GM18511 (cell line): ENCODE measurements at regions not wholly inside any gene's neighbourhood (a gene's known extent, or its start where the extent isn't known, plus 50 kb on each side); places are given as distances from the start of the nearest gene placed in this dataset.

Experiments
- ATAC-seq: cut with Tn5 transposase; IDR thresholded peaks from one replicate; pipeline ENCODE4 v1.9.1; 2021; ENCODE audit warnings: mild to moderate bottlenecking, moderate library complexity; ENCODE audit not compliant: unreplicated experiment

DNA sequence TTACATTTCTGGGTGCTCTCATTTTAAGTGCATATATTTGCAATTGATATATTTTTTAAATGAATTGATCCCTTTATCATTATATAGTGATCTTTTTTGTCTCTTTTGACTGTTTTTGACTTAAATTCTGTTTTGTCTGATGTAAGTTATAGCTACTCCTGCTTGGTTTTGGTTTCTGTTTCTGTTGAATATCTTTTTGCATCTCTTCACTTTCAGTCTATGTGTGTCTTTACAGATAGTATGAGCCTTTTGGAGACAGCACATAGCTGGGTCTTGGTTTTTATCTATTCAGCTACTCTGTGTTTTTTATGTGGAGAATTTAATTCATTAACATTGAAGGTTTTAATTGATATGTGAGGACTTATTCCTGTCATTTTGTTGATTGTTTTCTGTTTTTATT, 311.3 kb downstream of the SPATA31D1 start:
- no peak for ATAC-seq

DNA sequence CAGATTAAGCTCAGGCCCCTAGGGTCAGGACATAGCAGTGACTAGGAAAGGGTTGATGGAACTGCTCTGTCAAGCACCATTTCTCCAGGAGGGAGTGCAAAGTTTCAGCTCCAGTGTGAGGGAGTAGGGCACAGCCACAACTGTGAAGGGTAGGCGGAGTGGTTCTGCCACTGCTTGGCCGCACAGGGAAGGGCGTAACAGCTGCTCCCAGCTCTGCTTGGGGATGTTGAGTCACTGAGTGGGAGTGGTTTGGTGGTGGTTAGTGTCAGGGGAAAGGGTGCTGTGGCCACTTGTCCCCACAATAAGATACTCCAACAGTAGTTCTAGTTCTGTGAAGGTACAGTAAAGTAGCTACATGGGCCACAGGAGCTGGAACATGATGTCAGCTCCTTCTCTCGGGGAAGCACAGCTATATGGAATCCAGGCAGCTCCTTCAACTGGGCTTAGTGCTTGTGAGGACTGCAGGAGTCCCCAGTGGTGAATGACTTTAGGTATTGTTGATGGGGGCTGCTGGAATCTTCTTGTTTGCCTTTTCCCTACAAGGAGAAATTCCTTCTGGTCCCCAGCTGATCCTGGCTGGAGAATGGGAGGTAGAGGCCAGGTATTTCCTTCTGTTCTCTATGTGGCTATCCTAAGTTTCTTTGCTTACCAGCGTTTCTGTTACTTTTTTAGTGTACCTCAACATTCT, 314.5 kb downstream of the SPATA31D1 start:
- ATAC-seq: no peak

DNA sequence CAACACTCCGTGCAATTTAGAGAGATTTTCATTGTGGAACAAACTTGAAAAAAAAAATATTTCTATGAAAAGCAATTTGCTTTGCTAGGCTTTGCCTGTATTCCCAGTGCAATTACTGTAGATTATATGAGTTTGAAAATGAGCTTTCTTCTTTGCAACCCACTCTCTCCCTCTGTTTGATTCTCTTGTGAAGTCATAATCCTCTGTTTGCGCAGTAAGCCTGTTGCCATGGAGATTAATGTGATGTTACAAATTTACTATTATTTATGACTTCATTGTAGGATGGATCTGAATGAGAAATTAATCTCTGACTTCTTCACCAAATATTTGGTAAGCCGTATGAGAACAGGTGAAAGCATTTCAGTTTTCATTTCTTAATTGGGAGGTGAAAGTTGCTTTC, 320.3 kb downstream of the SPATA31D1 start:
- ATAC-seq: no peak

DNA sequence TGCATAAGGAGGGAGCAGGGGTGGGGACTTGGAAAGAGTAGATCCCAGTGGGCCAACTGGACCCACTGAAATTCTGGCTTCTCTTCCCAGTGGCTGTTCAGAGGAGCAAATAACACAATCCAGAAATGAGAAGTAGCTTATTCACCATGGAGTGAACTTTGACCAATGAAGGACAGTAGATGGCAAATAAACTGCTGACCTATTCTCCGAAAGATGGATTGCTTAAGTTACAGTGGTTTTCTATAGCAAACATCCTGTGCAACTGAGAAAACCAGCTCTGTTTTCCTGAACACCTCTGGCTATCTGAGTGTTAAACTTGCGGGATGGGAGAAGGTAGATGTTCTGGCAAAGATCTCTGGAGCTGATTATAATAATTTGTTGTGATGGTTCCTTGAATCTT, 325.1 kb downstream of the SPATA31D1 start:
- ATAC-seq: no peak

DNA sequence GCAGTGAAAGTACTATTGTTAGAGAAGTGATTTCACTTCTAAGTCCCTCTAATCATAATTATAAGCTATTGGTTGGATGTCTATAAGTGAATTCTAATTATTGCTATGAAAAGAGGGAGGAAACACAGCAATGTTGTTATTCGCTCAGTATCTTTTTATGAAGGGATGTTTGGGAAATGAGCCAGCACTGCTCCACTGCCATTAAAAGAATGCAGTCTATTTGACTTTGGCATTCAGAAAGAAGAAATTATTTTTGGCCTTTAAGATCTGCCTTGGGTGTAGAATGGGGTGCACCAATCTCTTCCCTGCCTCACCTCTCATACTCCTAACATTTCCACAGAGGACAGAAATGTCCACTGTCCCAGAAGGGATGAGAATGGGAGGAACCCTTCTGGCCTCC, 332.0 kb downstream of the SPATA31D1 start:
- ATAC-seq: no peak

DNA sequence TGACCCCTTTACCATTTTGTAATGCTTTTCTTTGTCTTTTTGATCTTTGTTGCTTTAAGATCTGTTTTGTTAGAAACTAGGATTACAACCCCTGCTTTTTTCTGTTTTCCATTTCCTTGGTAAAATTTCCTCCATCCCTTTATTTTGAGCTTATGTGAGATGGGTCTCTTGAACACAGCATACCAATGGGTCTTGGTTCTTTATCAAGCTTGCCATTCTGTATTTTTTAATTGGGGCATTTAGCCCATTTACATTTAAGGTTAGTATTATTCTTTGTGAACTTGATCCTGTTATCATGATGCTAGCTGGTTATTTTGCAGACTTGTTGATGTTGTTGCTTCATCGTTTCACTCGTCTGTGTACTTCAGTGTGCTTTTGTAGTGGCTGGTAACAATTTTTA, 337.3 kb downstream of the SPATA31D1 start:
- no peak for ATAC-seq

DNA sequence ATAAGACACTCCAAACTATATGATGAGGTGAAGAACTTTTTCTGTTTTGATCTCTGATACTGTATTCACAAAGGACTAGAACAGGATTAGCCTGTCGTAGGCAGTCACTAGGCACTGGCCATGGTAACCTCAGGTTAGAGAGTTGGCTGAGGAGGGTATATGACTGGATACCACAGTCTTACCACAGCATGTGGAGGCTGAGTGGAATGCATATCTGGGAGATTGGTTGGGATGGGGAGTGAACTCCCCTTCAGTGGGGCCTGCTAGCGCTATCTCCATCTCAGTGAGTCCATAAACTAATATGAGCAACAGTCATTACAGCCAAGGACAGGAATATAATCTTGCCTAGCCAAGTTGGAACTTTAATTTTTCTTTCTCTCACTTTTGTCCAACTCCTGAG, 339.1 kb downstream of the SPATA31D1 start:
- no peak for ATAC-seq

DNA sequence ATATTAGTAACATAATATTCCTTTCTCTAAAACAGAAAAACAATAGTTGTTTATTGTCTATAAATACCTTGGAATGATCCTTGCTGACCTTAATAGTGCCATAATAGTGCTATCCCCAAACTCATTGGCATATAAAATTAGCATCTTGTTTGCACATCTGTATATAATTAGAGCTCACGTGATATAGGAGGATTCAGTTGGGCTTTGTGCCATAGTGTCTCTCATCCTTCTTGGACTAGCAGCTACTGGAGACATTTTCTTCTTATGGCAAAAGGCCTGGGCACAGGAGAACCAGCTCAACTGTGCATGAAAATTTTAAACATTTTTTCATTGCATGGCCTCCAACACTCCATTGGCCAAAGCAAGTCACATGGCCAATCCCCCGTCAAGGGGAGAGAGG, 342.5 kb downstream of the SPATA31D1 start:
- no peak for ATAC-seq

DNA sequence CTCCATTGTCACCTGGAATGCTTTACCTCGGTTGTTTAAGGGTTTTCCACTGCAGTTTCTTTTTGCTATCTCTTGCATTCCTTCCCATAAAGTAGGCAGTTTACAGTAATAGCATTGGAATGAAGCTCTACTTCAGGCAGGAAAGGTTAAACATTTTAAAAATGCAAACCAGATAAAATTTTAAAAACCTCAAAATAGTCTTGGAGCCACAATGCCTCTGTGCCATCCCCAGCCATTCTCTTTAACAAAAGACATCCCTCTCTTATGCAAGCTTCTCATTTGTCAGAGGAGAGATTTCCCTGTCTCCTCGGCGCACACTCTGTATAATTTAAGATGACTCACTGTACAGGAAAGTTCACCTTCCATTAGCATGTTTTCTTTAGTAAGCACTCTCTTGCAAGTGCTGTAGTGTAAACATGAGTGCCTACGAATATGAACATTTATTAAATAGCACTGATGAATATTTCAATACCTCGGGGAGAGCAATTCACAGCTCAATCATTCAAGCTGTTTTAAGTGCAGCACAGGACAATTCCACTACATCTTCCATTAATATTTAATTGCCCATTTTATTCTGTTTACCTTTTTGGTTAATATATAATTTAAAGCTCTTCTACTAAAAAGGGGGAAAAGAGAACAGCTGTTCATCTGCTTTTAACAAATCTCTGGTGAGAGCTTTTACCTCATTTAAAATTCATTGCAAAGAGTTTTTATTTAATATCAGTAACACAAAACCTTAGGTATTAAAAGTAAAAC, 343.6 kb downstream of the SPATA31D1 start:
- ATAC-seq: no peak

DNA sequence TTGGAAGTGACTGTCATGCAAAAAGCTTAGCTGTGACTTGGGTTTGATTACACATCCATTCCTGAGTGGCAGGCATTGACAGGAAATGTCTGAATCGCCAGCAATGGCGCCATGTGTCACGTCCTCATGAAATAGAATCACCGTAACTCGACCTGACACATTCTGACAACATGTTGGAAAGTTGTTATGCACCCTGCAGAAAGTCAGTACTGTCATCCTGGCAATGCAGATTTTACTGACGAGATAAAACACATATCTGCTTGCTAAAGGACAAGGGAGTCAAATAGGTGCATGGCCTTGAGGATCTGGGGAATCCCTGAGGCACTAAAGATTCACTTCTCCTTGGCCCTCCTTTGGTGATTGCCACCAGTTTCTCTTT, 344.2 kb downstream of the SPATA31D1 start:
- no peak for ATAC-seq

DNA sequence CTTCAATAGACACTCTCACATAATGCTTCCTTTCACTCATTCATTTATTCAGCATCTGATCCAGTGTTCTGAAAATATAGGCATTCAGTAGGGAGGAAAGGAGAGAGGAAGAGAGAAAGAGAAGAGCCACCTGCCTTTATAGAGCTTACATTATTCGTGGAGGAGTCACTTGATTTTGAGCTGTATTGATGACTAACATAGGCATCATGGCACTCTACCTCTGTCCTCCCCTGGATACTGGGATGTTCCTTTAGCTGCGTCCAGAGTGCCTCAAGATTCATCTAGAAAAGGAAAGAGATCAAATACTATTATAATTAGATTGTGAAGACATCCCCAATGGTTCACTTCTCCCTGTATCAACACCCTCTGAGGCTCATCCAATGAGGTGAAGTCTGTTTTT, 345.1 kb downstream of the SPATA31D1 start:
- no peak for ATAC-seq

DNA sequence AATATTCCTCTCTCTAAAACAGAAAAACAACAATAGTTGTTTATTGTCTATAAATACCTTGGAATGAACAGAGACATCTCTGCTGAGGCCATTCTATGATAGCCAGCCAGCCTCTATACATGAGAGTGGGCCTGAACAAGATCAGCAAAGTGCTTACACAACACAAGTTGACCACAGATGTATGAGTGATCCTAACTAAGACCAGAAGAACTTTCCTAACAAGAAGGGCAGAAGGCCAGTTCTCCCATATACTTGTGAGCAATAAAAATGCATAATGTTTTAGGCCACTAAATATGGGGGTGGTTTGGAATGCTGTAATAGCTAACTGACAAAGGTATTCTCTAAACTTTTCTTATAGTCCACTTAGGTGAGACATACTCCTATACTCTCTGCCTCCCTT, 345.7 kb downstream of the SPATA31D1 start:
- no peak for ATAC-seq

DNA sequence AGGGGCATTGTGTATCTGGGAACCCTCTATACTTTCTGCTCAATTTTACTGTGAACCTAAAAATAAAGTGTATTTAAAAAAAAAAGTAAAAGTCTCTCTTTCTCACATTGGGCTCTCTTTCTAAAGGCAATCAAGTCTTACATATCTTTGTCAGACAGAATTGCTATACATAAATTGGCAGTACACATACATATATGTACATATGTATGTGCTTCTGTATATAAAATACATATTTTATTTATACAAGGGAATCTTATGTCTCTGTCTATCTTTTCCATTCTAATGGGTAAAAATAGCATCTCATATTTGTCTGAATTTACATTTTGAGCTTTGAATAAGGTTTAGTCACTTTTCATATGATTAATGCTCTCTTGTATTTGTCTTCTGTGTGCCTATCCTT, 348.8 kb downstream of the SPATA31D1 start:
- ATAC-seq: no peak

DNA sequence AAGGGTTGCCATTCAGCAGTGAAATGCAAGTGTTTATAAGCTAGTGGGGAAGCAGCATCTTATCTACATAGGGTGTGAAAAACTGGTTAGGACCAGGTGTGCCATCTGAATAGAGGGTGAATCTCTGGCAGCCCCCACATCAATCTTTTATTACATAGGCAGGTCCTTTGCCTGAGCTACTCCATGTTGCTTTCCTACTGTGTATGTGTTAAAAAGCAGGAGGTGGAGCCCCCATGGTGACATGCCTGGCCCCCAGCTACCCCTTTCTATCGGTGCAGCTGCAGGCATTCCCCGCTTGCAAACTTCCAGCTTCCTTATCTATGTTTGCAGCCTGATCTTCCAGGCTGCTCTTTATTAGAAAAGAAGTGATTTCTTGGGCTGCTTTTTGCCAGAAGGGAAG, 353.5 kb downstream of the SPATA31D1 start:
- no peak for ATAC-seq

DNA sequence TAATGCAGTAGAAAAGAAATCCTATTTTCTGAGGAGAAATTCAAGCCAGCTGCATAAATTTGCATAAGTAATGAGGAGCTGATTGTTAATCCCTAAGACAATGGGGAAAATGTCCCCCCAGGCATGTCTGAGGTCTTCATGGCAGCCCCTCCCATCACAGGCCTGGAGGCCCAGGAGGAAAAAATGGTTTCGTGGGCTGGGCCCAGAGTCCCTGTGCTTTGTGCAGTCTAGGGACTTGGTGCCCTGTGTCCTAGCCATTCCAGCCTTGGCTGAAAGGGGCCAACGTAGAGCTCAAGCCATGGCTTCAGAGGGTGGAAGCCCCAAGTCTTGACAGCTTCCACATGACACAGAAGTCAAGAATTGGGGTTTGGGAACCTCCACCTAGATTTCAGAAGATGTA, 357.5 kb downstream of the SPATA31D1 start:
- ATAC-seq: no peak

DNA sequence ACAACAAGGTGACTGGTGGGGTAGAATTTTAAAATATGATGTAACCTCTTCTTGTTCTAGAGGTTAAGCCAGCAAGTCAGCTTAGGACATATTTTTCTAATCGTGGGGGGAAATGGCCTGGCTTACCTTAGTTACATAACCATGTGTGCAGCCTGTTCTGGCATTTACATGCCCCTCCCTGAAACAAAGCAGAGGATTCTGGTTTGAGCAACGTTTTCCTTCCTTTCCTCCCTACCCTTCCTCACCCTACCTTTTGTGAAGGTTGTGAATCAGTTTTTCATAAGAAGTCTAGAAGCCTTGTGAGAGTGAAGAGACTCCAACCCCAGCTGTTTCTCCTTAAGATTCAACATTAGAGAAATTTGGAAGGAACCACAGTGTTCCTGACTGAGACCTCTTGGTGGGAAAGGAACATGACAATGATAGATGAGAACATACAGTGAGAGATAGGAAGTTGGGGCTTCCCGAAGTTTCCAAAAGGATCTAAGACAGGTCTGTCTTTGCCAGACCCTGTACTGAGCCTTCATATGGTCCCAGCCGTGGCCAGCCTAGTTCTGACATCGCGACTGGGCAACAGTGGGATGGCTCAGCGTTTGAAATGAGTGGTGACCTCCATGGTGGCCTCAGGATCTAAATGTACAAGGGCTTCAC, 365.2 kb downstream of the SPATA31D1 start:
- ATAC-seq: no peak

DNA sequence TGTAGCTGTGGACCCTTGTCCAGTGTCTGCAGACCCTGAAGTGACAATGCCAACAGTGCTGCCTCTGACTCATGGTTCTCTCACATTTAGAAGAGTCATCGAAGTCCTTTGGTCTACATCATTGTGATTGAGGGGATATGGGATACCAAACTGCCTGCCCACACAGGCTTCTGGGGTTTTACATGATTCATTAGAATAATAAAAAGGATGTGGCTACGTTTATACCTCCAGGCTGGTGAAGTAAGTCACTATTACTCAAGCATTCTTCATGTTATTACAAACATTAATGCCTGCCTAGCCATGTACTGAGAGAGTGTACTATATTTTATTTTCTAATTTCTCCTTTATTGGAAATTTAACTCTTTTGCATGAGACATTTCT, 365.7 kb downstream of the SPATA31D1 start:
- ATAC-seq: no peak

DNA sequence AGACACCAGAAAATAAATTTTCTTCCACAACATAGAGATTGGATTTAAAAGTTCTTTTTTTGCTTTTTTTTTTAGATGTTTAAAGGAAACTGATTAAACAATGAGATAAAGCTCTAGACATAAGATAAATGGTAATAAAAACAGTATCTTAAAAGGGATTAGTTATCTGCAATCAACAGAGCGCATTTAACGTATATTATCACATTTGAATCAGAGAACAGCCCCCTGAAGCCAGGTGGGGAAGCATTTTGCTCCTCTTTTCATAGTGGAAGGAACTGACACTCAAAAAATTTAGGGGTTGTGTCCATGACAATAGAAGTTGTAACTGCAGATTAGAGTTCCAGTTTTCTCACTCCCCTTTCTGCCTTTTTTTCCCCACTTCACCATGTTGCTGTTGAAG, 367.6 kb downstream of the SPATA31D1 start:
- ATAC-seq: no peak

DNA sequence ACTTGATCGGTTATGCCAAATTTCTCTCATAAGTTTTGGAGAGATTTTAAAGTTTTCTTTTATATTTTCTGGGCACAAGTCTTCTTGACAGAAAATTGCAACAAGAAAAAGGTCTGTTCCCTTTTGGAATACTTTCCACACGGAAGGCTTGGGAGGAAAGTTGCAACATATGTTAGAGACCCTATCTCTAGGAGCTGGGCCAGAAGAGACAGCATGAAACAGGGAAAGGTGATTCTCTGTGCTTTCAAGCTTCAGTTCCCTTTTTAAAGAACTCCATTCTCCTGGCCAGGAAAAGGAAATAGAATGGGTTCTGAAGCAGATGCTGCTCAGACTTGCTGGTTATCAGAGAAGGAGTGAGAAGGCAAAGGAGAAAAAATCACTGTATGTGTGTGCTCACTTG, 368.3 kb downstream of the SPATA31D1 start:
- ATAC-seq: no peak

DNA sequence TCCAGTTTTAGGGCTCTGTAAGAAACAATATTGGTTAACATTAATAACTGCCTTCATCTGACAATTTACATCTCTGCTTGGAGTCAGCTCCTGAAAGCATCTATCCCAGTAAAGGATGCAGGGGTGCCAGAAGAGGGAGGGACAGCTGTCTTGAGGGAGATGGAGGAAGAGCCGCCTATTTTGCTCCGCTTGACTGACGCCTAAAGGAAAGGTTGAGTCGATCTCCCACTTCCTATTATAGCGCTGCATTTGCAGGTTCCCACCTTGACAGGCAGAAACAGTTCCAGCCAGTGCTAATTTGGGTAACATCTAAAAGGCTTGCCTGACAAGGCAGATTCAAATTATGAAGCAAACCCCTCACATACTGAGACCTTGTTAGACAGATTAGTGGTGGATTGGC, 374.6 kb downstream of the SPATA31D1 start:
- ATAC-seq: no peak

DNA sequence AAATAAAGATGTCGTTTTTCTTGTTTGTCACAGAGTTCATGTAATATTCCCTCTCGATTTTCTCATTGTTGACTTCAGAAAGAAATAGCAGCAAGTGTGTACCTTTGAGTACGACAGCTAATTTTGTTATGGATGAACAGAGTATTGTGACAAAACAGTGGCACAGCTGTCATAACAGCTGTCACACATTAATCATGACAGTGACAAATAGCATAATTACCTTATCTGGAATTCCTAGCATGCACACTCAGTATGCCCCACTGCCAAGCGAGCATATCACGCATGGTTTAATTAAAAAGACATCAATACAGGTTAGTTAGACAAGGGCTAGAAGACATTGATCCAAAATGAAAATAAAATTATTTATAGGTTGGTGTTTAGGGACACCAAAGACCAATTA, 375.1 kb downstream of the SPATA31D1 start:
- ATAC-seq: no peak

DNA sequence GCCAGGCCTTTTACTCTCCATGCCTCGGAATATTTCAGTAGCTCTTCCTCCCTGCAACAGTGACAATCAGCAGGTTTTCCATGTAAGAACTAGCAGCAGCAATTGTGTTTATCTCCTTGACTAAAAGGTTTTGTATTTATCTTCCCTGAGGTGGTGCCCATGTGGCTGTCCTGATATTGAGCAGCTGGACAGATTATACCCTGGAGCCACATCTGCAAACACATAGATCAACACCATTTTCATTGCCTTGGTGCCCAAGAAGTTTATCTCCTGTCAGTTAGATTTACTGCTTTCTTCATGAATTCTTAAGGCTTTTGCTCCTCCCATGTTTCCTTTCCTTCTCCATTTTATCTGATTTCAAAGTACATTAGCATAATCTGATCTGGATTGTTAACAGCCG, 378.4 kb downstream of the SPATA31D1 start:
- no peak for ATAC-seq
